H1 (cell line): ENCODE measurements at regions not wholly inside any gene's neighbourhood (a gene's known extent, or its start where the extent isn't known, plus 50 kb on each side); places are given as distances from the start of the nearest gene placed in this dataset.
"Not testable (repeated sequence)": the region's sequence is repeated elsewhere in the genome, so short reads cannot be mapped to it uniquely, and the experiment has no call there.

ENCODE experiments used
- CTCF ChIA-PET: fragments of 300-600 bp; sonication (Branson Sonifier 250); formaldehyde crosslinking; loops from one replicate; lab custom pipeline; 2021; ENCODE audit not compliant: partially characterized antibody; lab: Charles Lee
- POLR2A ChIA-PET: fragments of 300-600 bp; sonication (Branson Sonifier 250); formaldehyde crosslinking; loops from one replicate; lab custom pipeline; 2021; ENCODE audit warnings: inconsistent platforms; ENCODE audit not compliant: partially characterized antibody; lab: Charles Lee
- DNase-seq, 2 experiments: peaks; one replicate each; pipeline versions ENCODE4 v3.0.0 to v3.0.0-alpha.2; 2010 to 2022; ENCODE audit warnings: low spot score in 2 of 2, low read depth in 1 of 2, mixed read lengths in 1 of 2
- FAIRE-seq: peaks from 2 replicates; lab custom pipeline; 2011; peaks lifted over from hg19 to GRCh38; lab: Jason Lieb, UNC
- H2AFZ ChIP-seq: 2 replicates; pipeline ENCODE4 v1.8.1; 2012; ENCODE audit warnings: low read length, inconsistent platforms
- H2AK5ac ChIP-seq: 2 replicates; pipeline ENCODE4 v1.6.1; 2013; ENCODE audit warnings: low read depth, low read length
- H2BK120ac ChIP-seq: replicated peaks from 2 replicates; pipeline ENCODE3; 2013; ENCODE audit warnings: low read depth, low read length, inconsistent platforms
- H2BK12ac ChIP-seq: 2 replicates; pipeline ENCODE4 v1.6.1; 2013; ENCODE audit warnings: low read depth, low read length
- H2BK15ac ChIP-seq: 2 replicates; pipeline ENCODE4 v1.6.1; 2013; ENCODE audit warnings: low read length
- H2BK20ac ChIP-seq: 2 replicates; pipeline ENCODE4 v1.6.1; 2013; ENCODE audit warnings: low read length
- H2BK5ac ChIP-seq: 2 replicates; pipeline ENCODE4 v1.6.1; 2013; ENCODE audit warnings: low read depth, low read length
- H3K14ac ChIP-seq: 2 replicates; pipeline ENCODE4 v1.6.1; 2013; ENCODE audit warnings: inconsistent platforms; ENCODE audit not compliant: insufficient read length
- H3K18ac ChIP-seq: 2 replicates; pipeline ENCODE4 v1.6.1; 2013; ENCODE audit warnings: low read length; ENCODE audit errors: extremely low read depth
- H3K23ac ChIP-seq: 2 replicates; pipeline ENCODE4 v1.6.1; 2013; ENCODE audit warnings: inconsistent platforms; ENCODE audit not compliant: insufficient read length
- H3K23me2 ChIP-seq: 2 replicates; pipeline ENCODE4 v1.6.1; 2013; ENCODE audit warnings: low read depth, low read length
- H3K27ac ChIP-seq: 2 replicates; pipeline ENCODE4 v1.6.1; 2011; ENCODE audit warnings: low read depth, low read length, inconsistent platforms
- H3K27me3 ChIP-seq, 4 experiments: replicated peaks in 1 of 4; 1 replicate in 1 of 4; 2 replicates in 3 of 4; pipeline versions ENCODE4 v1.6.1 to v1.8.1; 2011 to 2013; ENCODE audit warnings: low read length in 3 of 4, mild to moderate bottlenecking in 3 of 4, inconsistent platforms in 2 of 4, mixed read lengths in 2 of 4, moderate library complexity in 1 of 4; ENCODE audit not compliant: control insufficient read depth in 3 of 4, insufficient read depth in 3 of 4; ENCODE audit errors: extremely low read depth in 1 of 4
- H3K36me3 ChIP-seq, 4 experiments: 2 replicates each; pipeline versions ENCODE4 v1.6.1 to v1.8.1; 2011 to 2013; ENCODE audit warnings: mild to moderate bottlenecking in 4 of 4, low read length in 3 of 4, moderate library complexity in 2 of 4, control low read depth in 1 of 4, inconsistent platforms in 1 of 4; ENCODE audit not compliant: insufficient read depth in 4 of 4, control insufficient read depth in 2 of 4
- H3K4ac ChIP-seq: replicated peaks from 2 replicates; pipeline ENCODE3; 2013; ENCODE audit warnings: low read length, low read depth, mixed read lengths, inconsistent platforms; ENCODE audit not compliant: insufficient read length
- H3K4me1 ChIP-seq, 4 experiments: replicated peaks in 1 of 4; 1 replicate in 1 of 4; 2 replicates in 3 of 4; pipeline versions ENCODE4 v1.6.1 to v1.8.1; 2011 to 2013; ENCODE audit warnings: low read length in 3 of 4, inconsistent platforms in 2 of 4, mixed read lengths in 1 of 4; ENCODE audit not compliant: insufficient read depth in 4 of 4, control insufficient read depth in 3 of 4
- H3K4me2 ChIP-seq, 2 experiments: 2 replicates each; pipeline versions ENCODE4 v1.6.1 to v1.8.1; 2011 to 2013; ENCODE audit warnings: low read depth in 2 of 2, low read length in 2 of 2, control low read depth in 1 of 2, inconsistent platforms in 1 of 2, mild to moderate bottlenecking in 1 of 2; ENCODE audit not compliant: insufficient read depth in 1 of 2
- H3K4me3 ChIP-seq, 4 experiments: fragments of 200-600, 300-600 bp in 1 of 4; sonication (generic), shearing (Covaris generic), sonication (Bioruptor Twin) in 1 of 4; 2 replicates each; pipeline versions ENCODE4 v1.5.1 to v1.8.1; 2011 to 2016; ENCODE audit warnings: low read length in 4 of 4, low read depth in 3 of 4, control low read depth in 2 of 4, inconsistent platforms in 2 of 4, mild to moderate bottlenecking in 2 of 4, mixed read lengths in 1 of 4, moderate library complexity in 1 of 4; ENCODE audit not compliant: insufficient read depth in 2 of 4; ENCODE audit errors: extremely low read depth in 1 of 4
- H3K56ac ChIP-seq: replicated peaks from 2 replicates; pipeline ENCODE3; 2013; ENCODE audit warnings: low read depth, mild to moderate bottlenecking, mixed read lengths, low read length, inconsistent platforms; ENCODE audit not compliant: insufficient read length
- H3K79me1 ChIP-seq: 2 replicates; pipeline ENCODE4 v1.6.1; 2013; ENCODE audit warnings: low read depth, low read length, control low read depth
- H3K79me2 ChIP-seq, 2 experiments: 2 replicates each; pipeline versions ENCODE4 v1.6.1 to v1.8.1; 2012 to 2013; ENCODE audit warnings: low read length in 2 of 2, mild to moderate bottlenecking in 2 of 2, inconsistent platforms in 1 of 2; ENCODE audit not compliant: insufficient read depth in 2 of 2, control insufficient read depth in 1 of 2
- H3K9ac ChIP-seq, 4 experiments: replicated peaks in 1 of 4; 1 replicate in 1 of 4; 2 replicates in 3 of 4; pipeline versions ENCODE4 v1.6.1 to v1.8.1; 2011 to 2013; ENCODE audit warnings: low read depth in 3 of 4, low read length in 3 of 4, control low read depth in 2 of 4, mild to moderate bottlenecking in 2 of 4, moderate library complexity in 2 of 4, inconsistent platforms in 1 of 4; ENCODE audit errors: extremely low read depth in 1 of 4
- H3K9me3 ChIP-seq, 2 experiments: 2 replicates each; pipeline versions ENCODE4 v1.6.1 to v1.8.1; 2012 to 2013; ENCODE audit warnings: mild to moderate bottlenecking in 2 of 2, moderate library complexity in 2 of 2, control low read depth in 1 of 2, inconsistent platforms in 1 of 2, low read depth in 1 of 2, low read length in 1 of 2, mixed read lengths in 1 of 2; ENCODE audit not compliant: insufficient read depth in 2 of 2
- H4K20me1 ChIP-seq, 2 experiments: replicated peaks in 1 of 2; 2 replicates each; pipeline versions ENCODE3 to v1.8.1; 2011 to 2013; ENCODE audit warnings: inconsistent platforms in 2 of 2, low read length in 2 of 2, mild to moderate bottlenecking in 1 of 2; ENCODE audit not compliant: insufficient read depth in 2 of 2, control insufficient read depth in 1 of 2
- H4K5ac ChIP-seq: 2 replicates; pipeline ENCODE4 v1.6.1; 2013; ENCODE audit warnings: low read length, low read depth, mixed read lengths, inconsistent platforms; ENCODE audit not compliant: insufficient read length
- H4K8ac ChIP-seq: 2 replicates; pipeline ENCODE4 v1.8.0; 2013; ENCODE audit warnings: mild to moderate bottlenecking, moderate library complexity, low read length, inconsistent platforms; ENCODE audit not compliant: insufficient read depth; ENCODE audit errors: extremely low read depth
- H4K91ac ChIP-seq: replicated peaks from 2 replicates; pipeline ENCODE3; 2013; ENCODE audit warnings: low read length, mixed read lengths, inconsistent platforms; ENCODE audit not compliant: insufficient read length
- GTF2F1 ChIP-seq: IDR thresholded peaks from 2 replicates; pipeline ENCODE4 v1.6.1; 2012; ENCODE audit warnings: low read depth, low read length, improper control_type of control experiment, borderline replicate concordance
- POLR2A ChIP-seq, 2 experiments: IDR thresholded peaks; 1 replicate in 1 of 2; 2 replicates in 1 of 2; pipeline ENCODE4 v1.6.1; 2011; ENCODE audit warnings: low read depth in 2 of 2, low read length in 2 of 2, mild to moderate bottlenecking in 2 of 2; ENCODE audit errors: control extremely low read depth in 1 of 2
- POLR2AphosphoS5 ChIP-seq: IDR thresholded peaks from 2 replicates; pipeline ENCODE4 v1.6.1; 2011; ENCODE audit warnings: low read depth, low read length
- SP1 ChIP-seq: IDR thresholded peaks from 2 replicates; pipeline ENCODE4 v1.6.1; 2011; ENCODE audit warnings: low read depth, low read length
- TAF1 ChIP-seq: IDR thresholded peaks from 2 replicates; pipeline ENCODE4 v1.6.1; 2011; ENCODE audit warnings: mild to moderate bottlenecking, low read depth, low read length
- TBP ChIP-seq: IDR thresholded peaks from 2 replicates; pipeline ENCODE4 v1.6.1; 2011; ENCODE audit warnings: low read depth, low read length, improper control_type of control experiment
- WGBS, 2 experiments: shearing (Covaris generic) in 1 of 2; methylation state at CpG; one replicate each; pipeline versions ENCODE4 v1.1.6 to v1.1.7; 2013 to 2015; ENCODE audit warnings: low lambda C conversion rate in 2 of 2, mixed read lengths in 2 of 2, inconsistent platforms in 1 of 2, low coverage in 1 of 2, missing lambda C conversion rate in 1 of 2; ENCODE audit not compliant: insufficient replicate concordance in 2 of 2, insufficient coverage in 1 of 2, insufficient read length in 1 of 2; ENCODE audit errors: extremely low coverage in 1 of 2, missing lambda C conversion rate in 1 of 2; 5-methylcytosine and 5-hydroxymethylcytosine counted together

GRCh38 chr17:20867938-20868661, 174.7 kb downstream of the USP22 start:
- Histone ChIP-seq H2BK20ac (0 out of 2 replicates have a peak overlapping the region, but pooled peaks have one; percentile 86), H3K4me3 (peak overlapping the region; percentile 77 to 89 (median 80)), H4K8ac (peak overlapping the region; percentile 73; the same call in 1 of the 2 replicates), H2AK5ac (peak overlapping the region; percentile 65; the same call in 1 of the 2 replicates), H2BK15ac (peak overlapping the region; percentile 97; the same call in 1 of the 2 replicates), H2BK12ac (peak overlapping the region; percentile 96; the same call in 1 of the 2 replicates), H3K4me2 (peak overlapping the region; percentile 14 to 28), H3K79me2 (peaks cover 5 to 34% of the 10 kb centered on the region in 2 experiments; a peak in 3 of 4 replicates), H3K27ac (peak overlapping the region; percentile 81; the same call in 1 of the 2 replicates), H3K9ac (peak overlapping the region; percentile 73 to 86 (median 75)), H3K18ac (peak overlapping the region; percentile 44; the same call in 1 of the 2 replicates)
- H3K23ac ChIP-seq, H2BK120ac ChIP-seq, H3K79me1 ChIP-seq, H3K14ac ChIP-seq, H2BK5ac ChIP-seq, DNase-seq, H2AFZ ChIP-seq, H4K5ac ChIP-seq, H3K4ac ChIP-seq, H3K9me3 ChIP-seq, FAIRE-seq, H4K20me1 ChIP-seq, H3K4me1 ChIP-seq, H3K23me2 ChIP-seq, H3K56ac ChIP-seq, H3K27me3 ChIP-seq, H4K91ac ChIP-seq, H3K36me3 ChIP-seq: not testable (repeated sequence)
- peak; percentile 96 for TF ChIP-seq TBP
- TF ChIP-seq SP1, result peak; percentile 93
- TF ChIP-seq POLR2AphosphoS5, result peak; percentile 83
- TF ChIP-seq GTF2F1, result 0 out of 2 replicates have a peak, but pooled peaks have one; percentile 45
- peak; percentile 90 to 91 for TF ChIP-seq POLR2A (IDR thresholded peaks at IDR 0.05; ENCODE audit: control extremely low read depth in 1 of 2, low read depth in 2 of 2, low read length in 2 of 2)
- TF ChIP-seq TAF1, result peak; percentile 87
- CTCF ChIA-PET, result interaction anchor here (0.6 kb wide), 1 partner anchor 16 kb away, joined by 3 read pairs; no protein-coding TSS in a partner anchor
- POLR2A ChIA-PET, result interaction anchor here (0.7 to 2.6 kb wide), 15 partner anchors 9 to 241 kb away, joined by 3 to 26 read pairs (median 4); no protein-coding TSS in a partner anchor
- WGBS, 2 experiments, result 33% methylated on average over 25 of the region's 25 CpGs; no CpG with 5 or more reads in 1 of the 2 experiments
